HEK293T (cell line): ENCODE measurements at regions not wholly inside any gene's neighbourhood (a gene's known extent, or its start where the extent isn't known, plus 50 kb on each side); places are given as distances from the start of the nearest gene placed in this dataset.

Source experiments
- ARNT ChIP-seq: fragments of 450-650 bp; IDR thresholded peaks from 2 replicates; pipeline ENCODE4 v1.6.1; 2017; ENCODE audit warnings: mild to moderate bottlenecking
- BHLHE40 ChIP-seq: fragments of 450-650 bp; IDR thresholded peaks from 2 replicates; pipeline ENCODE4 v1.6.1; 2016; ENCODE audit warnings: mild to moderate bottlenecking, moderate library complexity, borderline replicate concordance
- CTBP1 ChIP-seq: fragments of 450-650 bp; IDR thresholded peaks from 2 replicates; pipeline ENCODE4 v1.6.1; 2016; ENCODE audit warnings: borderline replicate concordance
- ELF4 ChIP-seq: fragments of 450-650 bp; IDR thresholded peaks from 2 replicates; pipeline ENCODE4 v1.6.1; 2017; ENCODE audit warnings: antibody characterized with exemption
- FOXA1 ChIP-seq: fragments of 450-650 bp; IDR thresholded peaks from 2 replicates; pipeline ENCODE4 v1.6.1; 2016; ENCODE audit warnings: mild to moderate bottlenecking
- FOXK2 ChIP-seq: fragments of 450-650 bp; IDR thresholded peaks from 2 replicates; pipeline ENCODE4 v1.6.1; 2016; ENCODE audit warnings: mild to moderate bottlenecking
- FOXM1 ChIP-seq: fragments of 450-650 bp; IDR thresholded peaks from 2 replicates; pipeline ENCODE4 v1.6.1; 2017; ENCODE audit warnings: mild to moderate bottlenecking, borderline replicate concordance
- HDGF ChIP-seq: fragments of 450-650 bp; IDR thresholded peaks from 2 replicates; pipeline ENCODE4 v1.6.1; 2017; ENCODE audit warnings: antibody characterized with exemption, borderline replicate concordance
- L3MBTL2 ChIP-seq: fragments of 450-650 bp; conservative IDR thresholded peaks from 2 replicates; pipeline ENCODE4 v1.6.1; 2016; ENCODE audit warnings: mild to moderate bottlenecking
- LEF1 ChIP-seq: fragments of 450-650 bp; IDR thresholded peaks from 2 replicates; pipeline ENCODE4 v1.6.1; 2017; ENCODE audit warnings: mild to moderate bottlenecking, borderline replicate concordance
- NFRKB ChIP-seq: fragments of 450-650 bp; IDR thresholded peaks from 2 replicates; pipeline ENCODE4 v1.6.1; 2016; ENCODE audit warnings: mild to moderate bottlenecking, moderate library complexity
- PKNOX1 ChIP-seq: fragments of 450-650 bp; IDR thresholded peaks from 2 replicates; pipeline ENCODE4 v1.6.1; 2016
- SP1 ChIP-seq: fragments of 450-650 bp; IDR thresholded peaks from 2 replicates; pipeline ENCODE4 v1.6.1; 2017
- TARDBP ChIP-seq: fragments of 450-650 bp; IDR thresholded peaks from 2 replicates; pipeline ENCODE4 v1.6.1; 2016

GRCh38 chr4:24196785-24197184, 306.9 kb upstream of the PPARGC1A start:
- TF ChIP-seq FOXM1 (no peak), BHLHE40 (no peak), FOXK2 (no peak), PKNOX1 (no peak), L3MBTL2 (no peak), SP1 (no peak), TARDBP (no peak), CTBP1 (no peak), LEF1 (no peak), ARNT (no peak), ELF4 (no peak), FOXA1 (no peak), HDGF (no peak), NFRKB (no peak)
